ENCODE measurements at regions not wholly inside any gene's neighbourhood (a gene's known extent, or its start where the extent isn't known, plus 50 kb on each side); places are given as distances from the start of the nearest gene placed in this dataset.

DNA sequence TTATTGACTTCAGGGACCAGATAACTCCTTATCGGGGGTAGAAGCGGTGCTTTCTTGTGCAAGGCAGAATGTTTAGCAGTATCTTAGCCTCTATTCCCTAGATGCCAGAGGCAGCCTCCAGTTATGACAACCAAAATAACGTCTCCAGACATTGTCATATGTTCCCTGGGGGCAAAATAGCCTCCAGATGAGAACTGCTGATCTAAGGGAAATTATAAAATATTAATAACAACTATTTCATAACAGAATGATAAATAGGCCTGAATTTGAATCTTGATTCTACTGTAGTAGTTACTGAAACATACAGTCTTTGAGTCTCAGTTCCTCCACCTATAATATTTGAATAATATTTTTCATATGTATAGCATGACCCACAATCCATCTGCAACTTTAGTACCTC lies 1431.3 kb downstream of the ZPLD1 start:
- no peak for TF ChIP-seq POLR2A (IDR thresholded peaks at IDR 0.05)
- TF ChIP-seq, protein P1, sequence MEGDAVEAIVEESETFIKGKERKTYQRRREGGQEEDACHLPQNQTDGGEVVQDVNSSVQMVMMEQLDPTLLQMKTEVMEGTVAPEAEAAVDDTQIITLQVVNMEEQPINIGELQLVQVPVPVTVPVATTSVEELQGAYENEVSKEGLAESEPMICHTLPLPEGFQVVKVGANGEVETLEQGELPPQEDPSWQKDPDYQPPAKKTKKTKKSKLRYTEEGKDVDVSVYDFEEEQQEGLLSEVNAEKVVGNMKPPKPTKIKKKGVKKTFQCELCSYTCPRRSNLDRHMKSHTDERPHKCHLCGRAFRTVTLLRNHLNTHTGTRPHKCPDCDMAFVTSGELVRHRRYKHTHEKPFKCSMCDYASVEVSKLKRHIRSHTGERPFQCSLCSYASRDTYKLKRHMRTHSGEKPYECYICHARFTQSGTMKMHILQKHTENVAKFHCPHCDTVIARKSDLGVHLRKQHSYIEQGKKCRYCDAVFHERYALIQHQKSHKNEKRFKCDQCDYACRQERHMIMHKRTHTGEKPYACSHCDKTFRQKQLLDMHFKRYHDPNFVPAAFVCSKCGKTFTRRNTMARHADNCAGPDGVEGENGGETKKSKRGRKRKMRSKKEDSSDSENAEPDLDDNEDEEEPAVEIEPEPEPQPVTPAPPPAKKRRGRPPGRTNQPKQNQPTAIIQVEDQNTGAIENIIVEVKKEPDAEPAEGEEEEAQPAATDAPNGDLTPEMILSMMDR (IDR thresholded peaks at IDR 0.05) = no peak
